ENCODE measurements at regions not wholly inside any gene's neighbourhood (a gene's known extent, or its start where the extent isn't known, plus 50 kb on each side); places are given as distances from the start of the nearest gene placed in this dataset.
"Not testable (repeated sequence)": the region's sequence is repeated elsewhere in the genome, so short reads cannot be mapped to it uniquely, and the experiment has no call there.

DNA sequence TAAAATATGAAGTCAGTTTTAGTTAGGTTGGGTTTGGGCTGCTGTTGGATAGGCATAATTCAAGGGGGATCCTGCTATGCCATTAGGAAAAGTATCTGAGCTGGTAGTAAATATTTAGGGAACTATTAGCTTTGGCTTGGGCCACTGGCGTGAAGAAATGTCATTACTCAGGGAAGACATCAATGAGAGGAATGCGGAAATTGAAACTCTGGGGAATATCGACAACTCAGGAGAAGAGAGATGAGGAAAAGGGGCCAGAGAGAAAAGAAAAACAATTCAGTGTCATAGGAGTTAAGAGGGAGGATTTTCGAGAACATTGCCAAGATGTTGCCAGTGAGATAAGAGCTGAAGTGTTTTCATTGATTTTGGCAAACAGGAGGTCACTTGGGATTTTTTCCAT is 149.7 kb upstream of the PARD3B start:
- DNase-seq (ENCODE audit: low read depth in 3 of 3, low spot score in 2 of 3): no peak

DNA sequence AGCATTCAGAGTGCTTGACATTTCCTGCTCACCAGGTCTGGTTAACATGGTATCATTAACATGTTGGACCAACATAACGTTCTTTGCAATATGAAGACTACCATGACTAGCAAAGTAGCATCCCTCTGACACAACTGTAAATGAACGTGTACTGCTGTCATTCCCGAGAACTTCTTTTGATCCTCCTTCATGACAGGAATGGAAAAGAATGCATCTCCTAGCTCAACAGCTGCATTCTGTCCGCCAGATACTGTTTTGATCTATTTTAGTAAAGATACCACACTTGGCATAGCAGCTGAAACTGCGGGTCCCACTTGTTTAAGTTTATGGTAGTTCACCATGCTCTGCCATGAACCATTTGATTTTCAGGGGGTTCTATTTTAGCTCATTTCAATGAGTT is 144.2 kb upstream of the PARD3B start:
- no peak for DNase-seq (ENCODE audit: low read depth in 3 of 3, low spot score in 2 of 3)

DNA sequence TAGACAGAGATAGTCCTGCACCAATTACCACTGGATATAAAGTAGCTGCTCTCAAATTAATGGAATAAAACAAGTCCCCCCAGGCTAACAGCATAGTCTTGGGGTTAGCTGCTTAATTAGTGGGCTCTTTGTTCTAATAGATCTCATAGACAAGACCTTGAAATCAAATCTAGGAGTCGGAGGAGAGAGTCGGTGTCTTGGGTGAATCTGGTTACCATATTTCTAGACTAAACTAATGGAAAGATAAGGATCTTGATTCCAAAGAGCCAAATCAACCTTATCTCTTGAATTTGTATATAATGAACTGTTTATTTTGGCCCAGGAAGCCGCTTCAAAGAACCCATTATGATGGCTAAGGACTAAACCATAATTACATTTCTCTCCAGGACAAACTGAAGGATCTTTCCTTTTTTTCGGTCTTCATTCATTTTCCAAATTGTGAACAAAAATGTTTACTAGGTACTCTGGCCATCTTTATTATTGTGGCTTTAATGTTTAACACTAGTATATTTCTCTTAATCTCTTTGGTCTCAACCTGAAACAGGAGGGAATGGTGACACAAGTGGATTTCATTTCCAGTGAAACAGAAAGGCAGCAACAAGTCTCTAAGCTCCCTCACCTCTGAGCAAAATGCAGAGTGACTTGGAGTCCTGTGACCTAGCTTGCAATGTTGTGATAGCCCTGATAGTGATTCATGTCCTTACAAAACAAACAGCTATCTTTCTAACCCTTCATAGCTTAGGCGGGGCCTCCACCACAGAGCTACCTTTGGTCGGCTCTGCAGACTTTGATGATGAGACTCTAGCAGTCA is 137.9 kb upstream of the PARD3B start:
- DNase-seq (ENCODE audit: low read depth in 3 of 3, low spot score in 2 of 3): no peak

DNA sequence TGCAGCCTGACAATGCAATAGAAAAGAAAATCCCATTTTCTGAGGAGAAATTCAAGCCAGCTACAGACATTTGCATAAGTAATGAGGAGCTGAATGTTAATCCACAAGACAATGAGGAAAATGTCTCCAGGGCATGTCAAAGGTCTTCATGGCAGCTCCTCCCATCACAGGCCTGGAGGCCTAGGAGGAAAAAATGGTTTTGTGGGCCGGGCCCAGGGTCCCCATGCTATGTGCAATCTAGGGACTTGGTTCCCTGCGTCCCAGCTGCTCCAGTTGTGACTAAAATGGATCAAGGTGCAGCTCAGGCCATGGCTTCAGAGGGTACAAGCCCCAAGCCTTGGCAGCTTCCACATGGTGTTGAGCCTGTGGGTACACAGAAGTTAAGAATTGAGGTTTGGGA is 132.5 kb upstream of the PARD3B start:
- not testable (repeated sequence) for DNase-seq (ENCODE audit: low read depth in 3 of 3, low spot score in 2 of 3)

DNA sequence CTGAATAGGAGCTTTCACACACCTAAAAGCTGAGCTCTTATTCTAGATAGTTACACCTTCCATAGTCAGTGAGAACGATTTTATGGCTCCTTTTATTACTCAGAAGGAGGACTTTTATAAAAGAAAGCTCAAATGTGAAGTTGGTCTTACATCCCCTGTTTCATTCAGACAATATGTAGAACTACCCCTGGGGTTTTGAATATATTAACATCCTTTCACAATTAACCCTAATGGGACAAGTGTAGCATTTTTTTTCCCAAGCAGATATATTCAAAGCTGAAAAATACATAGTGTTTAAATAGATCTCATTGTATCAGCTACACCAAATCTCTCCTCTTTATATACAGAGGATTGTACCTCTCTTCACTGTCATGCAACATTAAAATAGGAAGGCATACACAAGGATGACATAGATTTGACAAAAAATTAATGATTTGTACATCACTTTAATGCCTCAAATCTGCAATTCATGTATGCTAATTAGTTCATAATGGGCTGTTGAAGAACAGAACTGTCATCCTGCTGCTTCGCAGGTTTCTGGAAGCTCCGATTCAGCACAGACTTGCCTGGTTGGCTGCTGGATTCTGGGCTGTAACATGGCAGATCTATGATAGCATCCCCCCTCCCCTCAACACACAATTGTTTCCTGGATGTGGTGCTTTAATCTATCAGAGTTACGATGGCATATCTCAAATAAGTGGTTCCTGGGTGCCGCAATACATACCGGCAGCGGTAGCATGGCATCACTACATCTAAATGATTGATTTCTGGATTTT is 129.7 kb upstream of the PARD3B start:
- DNase-seq (ENCODE audit: low read depth in 3 of 3, low spot score in 2 of 3): no peak

DNA sequence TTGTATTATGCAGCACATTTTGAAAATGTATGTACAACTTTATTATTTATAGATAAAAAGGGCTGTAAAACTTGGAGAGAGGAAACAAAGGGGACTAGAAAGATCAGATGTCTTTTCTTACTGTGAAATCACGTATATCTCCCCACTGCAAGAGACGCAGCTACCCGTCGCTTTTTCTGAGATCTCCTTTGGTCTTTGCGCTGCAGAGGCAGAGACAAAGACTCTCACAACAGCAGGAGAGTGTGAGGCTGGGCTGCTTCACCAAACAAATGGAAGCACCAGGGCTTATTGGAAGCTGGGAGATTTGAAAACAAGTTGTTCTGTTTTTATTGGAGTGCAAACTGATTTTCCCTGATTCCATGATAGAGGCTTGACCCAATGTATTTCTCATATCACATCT is 129.0 kb upstream of the PARD3B start:
- DNase-seq (ENCODE audit: low read depth in 3 of 3, low spot score in 2 of 3): no peak

DNA sequence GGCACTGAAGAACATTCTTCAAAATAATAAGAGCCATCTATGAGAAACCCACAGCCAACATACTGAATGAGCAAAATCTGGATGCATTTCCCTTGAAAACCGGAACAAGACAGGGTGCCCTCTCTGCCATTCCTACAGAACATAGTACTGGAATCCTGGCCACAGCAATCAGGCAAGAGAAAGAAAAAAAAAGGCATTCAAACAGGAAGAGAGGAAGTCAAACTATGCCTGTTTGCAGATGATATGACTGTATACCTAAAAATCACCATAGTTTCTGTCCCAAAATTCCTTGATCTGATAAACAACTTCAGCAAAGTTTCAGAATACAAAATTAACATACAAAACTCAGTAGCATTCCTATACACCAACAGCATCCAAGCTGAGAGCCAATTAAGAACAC is 119.5 kb upstream of the PARD3B start:
- DNase-seq (ENCODE audit: low read depth in 3 of 3, low spot score in 2 of 3): no peak

DNA sequence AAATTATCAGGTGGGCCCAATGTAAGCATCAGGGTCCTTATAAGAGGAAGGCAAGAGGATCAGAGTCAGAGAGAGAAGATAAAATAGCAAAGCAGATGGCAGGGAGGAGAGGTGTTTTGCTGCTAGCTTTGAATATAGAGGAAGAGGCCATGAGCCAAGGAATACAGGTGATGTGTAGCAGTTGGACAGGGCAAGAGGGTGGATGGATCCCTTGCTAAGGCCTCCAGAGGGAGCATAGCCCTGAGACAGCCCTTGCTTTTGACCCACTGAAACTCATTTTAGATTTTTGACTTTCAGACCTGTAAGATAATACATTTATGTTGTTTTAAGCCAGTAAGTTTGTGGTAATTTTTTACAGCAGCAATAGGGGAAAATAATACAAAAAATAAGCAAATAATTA is 116.6 kb upstream of the PARD3B start:
- DNase-seq (ENCODE audit: low read depth in 3 of 3, low spot score in 2 of 3): no peak

DNA sequence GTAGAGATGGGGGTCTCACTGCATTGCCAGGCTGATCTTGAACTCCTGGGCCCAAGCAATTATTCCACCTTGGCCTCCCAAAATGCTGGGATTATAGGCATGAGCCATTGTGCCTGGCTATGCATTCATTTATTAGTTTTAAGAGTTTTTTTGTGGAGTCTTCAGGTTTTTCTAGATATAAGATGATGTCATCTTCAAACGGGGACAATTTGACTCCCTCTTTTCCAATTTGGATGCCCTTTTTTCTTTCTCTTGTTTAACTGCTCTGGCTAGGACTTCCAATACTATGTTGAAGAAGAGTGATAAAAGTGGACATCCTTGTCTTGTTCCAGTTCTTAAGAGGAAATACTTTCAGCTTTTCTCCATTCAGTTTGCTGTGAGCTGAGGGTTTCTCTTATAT is 113.7 kb upstream of the PARD3B start:
- no peak for DNase-seq (ENCODE audit: low read depth in 3 of 3, low spot score in 2 of 3)

DNA sequence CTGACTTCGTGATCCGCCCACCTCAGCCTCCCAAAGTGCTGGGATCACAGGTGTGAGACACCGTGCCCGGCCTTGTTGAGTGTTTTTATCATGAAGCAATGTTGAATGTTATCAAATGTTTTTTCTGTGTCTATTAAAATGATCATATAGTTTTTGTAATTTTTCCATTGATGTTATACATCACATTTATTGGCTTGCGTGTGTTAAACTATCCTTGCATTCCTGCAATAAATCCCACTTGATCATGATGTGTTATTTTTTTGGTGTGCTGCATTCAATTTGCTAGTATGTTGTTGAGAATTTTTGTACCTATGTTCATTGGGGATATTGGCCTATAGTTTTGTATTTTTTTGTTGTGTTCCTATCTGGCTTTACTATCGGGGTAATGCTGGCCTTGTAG is 113.1 kb upstream of the PARD3B start:
- no peak for DNase-seq (ENCODE audit: low read depth in 3 of 3, low spot score in 2 of 3)

DNA sequence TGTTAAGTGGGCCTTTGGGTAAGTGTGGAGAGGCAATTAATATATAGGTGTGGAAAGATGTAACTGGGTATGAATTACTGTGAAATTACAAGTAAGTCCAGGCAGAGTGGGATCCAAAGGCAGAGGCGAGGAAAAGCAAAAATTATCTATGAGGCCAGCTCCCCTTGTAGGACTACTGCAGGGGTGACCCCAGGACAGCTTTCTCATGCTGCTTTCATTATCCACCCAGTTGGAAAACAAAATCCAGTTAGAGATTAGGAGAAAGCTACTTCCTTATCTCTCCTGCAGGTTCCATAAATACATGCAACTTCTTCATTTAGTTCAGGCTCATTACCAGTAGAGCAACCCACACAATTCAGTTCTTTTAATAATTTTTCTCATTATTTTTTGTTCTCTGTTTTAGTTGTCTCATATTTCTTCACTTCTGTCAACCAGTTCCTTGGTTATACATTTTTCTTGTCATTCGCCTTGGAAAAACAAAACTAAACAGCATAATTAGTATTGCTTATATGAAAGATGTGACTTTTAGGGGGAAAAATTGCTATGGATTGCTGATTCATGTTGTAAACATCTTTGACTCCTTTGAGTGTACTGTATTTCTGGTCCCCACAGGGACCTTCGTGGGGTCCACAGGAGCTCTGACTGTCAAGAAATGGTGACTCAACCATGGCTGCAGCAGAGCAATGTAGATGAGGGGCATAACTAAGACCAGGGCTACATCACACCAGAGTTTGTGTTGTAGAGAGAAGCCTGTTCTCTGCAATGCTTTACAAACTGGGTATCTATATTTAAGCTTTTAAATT is 110.4 kb upstream of the PARD3B start:
- no peak for DNase-seq (ENCODE audit: low read depth in 3 of 3, low spot score in 2 of 3)

DNA sequence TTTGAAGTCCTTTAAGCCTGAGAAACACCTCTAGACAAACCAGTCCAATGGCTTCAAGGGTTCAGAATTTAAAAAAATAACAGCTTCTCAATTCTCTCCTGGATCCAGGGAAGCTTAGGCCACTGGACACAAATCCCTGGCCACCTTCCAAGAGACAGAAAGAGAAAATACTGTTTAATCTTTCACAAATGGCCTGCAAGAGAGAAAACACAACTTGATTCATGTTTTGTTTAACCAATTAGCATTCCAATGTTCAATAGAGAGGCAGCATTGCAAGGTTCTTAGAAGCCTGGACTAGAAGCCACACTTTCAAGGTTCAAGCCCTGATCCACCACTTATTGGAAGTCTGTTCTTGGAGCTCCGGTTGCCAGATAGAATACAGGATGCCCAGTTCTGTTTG is 109.0 kb upstream of the PARD3B start:
- DNase-seq (ENCODE audit: low read depth in 3 of 3, low spot score in 2 of 3): no peak

DNA sequence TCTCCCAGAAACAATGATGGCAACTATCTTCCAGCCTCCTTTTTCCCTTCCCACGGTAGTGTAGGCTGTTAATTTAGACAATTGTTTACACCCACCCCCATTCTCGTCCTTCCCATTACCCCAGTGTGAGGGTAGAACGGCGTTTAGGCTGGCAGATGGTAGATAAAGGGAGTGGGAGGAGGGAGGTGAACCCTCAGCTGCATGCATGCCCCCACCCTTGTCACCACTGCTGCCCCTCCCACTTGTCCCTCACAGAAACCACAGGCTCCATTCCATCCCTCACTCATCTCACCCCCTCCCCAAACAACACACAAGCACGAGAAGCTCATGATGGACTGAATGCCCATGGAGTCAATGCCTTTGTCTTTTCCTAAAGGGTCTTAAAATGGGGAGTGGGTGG is 107.9 kb upstream of the PARD3B start:
- DNase-seq (ENCODE audit: low read depth in 3 of 3, low spot score in 2 of 3): no peak

DNA sequence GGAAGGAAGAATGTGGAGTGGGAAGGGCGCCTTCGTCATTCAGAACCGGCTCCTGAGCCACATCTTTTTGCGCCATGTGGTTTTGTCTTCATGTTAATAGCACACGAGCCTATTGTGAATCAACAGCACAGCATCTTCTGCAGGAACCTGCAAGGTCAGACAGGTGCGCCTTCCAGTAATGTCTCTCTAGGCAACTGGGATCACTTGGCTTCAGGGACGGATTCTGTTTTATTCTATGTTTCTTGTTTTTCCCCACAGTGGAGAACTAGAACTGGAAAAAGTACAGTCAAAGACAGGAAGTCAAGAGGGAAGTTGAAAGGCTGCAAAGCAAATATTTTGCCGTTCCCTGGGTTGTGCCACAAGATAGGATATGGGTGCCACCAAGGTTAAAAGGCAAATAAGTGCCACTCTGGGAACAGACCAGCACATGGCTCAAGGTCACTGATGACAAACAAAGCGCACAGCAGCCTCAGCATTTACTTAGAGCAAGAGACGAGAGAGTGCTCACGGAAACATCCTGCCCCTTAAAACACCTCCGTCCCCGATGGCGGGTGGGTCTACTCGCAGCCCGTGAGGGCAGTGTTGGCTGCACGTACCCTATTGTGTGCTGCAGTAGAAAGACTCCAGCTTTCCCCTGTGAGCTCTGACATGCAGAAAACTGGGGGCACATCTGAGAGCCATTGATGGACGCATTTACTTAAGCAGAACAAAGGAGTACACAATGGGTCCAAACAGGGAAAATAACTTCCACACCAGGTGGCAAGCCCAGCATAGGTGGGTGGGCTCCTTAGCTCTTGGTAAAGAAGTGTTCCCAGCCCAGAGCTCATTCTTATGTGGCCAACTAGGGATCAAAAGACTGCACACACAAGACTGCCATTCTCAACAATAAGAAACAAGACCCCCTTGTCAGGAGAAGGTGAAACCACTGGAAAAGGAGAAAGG is 107.2 kb upstream of the PARD3B start:
- no peak for DNase-seq (ENCODE audit: low read depth in 3 of 3, low spot score in 2 of 3)

DNA sequence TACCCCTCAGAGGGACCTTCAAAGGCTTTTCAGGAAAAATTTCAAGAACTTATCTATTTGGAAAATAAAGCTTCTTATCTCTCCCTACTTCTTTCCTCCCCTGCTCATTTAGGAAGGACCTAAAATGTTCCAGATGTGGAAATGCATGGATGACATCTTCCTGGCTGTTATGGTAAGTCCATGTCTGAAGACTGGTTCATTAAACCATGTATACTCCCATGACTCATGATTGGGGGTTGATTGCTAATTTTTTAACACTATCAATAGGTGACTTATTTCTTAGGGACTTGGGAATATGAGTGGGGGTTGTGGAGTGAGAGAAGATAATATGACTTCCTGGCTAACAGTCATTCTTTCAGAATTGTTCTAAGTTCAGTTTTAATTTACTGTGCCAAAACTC is 104.0 kb upstream of the PARD3B start:
- DNase-seq (ENCODE audit: low read depth in 3 of 3, low spot score in 2 of 3): no peak

DNA sequence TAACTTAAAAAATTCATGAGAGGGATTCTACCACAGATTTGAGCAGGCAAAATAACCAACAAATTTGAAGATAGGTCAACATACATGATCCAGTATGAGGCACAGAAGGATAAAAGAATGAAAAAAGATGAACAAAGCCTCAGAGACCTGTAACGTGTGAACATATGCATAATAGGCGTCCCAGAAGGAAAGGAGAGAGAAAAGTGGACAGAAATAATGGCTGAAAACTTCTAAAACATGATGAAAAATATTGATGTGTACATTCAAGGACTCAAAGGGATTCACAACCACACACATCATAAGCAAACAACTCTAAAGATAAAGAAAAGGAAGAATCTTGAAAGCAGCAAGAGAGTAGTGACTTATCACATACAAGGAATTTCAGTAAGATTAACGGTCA is 100.1 kb upstream of the PARD3B start:
- no peak for DNase-seq (ENCODE audit: low read depth in 3 of 3, low spot score in 2 of 3)

DNA sequence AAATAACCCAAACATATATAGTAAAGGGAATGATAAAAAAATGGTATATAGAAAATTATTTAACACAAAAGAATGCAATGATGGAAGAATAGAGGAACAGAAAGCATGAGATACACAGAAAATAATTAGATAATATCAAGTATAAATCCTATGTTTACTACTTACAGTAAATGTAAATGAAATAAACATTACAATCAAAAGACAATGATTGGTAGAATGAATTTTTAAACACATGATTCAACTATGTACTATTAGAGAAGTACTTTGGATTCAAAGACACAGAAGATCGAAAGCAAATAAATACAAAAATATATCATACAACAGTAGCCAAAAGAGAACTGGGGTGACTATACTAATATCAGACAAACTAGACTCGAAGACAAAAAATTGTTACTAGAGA is 97.6 kb upstream of the PARD3B start:
- no peak for DNase-seq (ENCODE audit: low read depth in 3 of 3, low spot score in 2 of 3)

DNA sequence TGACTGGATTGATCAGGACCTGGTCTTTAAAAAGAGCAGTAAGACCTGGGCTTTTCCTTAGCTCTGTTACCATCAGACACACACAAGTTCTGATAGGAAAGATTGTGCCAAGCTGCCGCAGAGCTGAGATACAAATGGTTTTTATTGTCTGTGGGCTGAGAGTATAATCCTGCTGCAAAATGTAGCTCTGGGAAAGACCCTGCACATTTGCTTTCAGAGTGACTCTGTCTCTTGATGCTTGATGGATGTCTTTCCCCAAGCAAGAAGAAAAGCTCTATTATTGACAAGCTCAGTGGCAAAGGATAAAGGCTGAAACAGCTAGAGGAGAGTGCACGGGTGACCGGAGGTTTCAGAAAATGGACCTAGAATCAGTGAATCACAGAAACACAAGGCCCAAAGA is 95.3 kb upstream of the PARD3B start:
- no peak for DNase-seq (ENCODE audit: low read depth in 3 of 3, low spot score in 2 of 3)

DNA sequence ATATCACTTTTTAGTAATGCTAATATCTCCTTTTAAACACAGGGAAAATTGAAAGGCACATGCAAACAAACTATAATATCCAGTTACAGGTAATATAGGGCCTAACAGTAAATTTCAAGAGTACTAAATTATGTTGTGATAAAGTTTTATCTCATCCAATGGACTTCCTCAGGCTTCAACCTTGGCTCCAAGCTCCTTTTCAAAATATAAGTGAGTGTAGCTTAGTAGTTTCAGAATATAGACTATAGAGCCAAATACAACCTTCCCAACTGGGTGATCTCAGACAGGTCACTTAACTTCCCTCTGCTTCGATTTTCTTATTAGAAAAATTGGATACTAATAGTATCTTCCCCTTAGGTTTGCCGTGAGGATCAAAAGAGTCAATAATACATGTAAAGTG is 93.5 kb upstream of the PARD3B start:
- no peak for DNase-seq (ENCODE audit: low read depth in 3 of 3, low spot score in 2 of 3)

DNA sequence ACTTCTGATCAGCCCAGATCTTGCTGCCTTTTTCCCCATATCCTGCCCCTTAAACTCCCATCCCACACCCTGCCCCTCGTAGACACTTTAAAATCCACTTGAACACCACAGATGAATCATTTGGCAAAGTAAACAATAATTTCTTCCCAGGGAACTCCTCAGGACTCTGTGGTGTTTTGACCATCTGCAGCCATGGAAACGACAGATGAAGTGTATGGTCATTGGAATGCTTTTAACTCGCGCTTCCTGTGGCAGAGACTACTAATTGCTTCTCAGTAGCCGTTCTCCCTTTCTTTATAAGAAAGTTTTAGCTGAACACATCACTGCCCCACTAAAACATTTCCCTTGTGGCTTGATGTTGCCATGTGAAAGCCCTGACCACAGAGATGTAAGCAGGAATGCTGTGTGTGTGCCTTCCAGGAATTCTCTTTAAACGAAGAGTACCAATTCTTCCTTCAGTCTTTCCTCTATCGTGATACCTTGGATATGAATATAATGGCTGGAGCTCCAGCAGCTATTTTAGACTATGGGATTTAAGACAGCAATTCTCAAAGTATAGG is 92.7 kb upstream of the PARD3B start:
- peak; percentile 62 to 74 (median 65) for DNase-seq (ENCODE audit: low read depth in 3 of 3, low spot score in 2 of 3)
